Skin of body (tissue), 1 donor: ENCODE measurements at regions not wholly inside any gene's neighbourhood (a gene's known extent, or its start where the extent isn't known, plus 50 kb on each side); places are given as distances from the start of the nearest gene placed in this dataset.
"Not testable (repeated sequence)": the region's sequence is repeated elsewhere in the genome, so short reads cannot be mapped to it uniquely, and the experiment has no call there.

Source experiments
- DNase-seq: peaks from one replicate; lab custom pipeline; 2025; lab: John Stamatoyannopoulos, UW

DNA sequence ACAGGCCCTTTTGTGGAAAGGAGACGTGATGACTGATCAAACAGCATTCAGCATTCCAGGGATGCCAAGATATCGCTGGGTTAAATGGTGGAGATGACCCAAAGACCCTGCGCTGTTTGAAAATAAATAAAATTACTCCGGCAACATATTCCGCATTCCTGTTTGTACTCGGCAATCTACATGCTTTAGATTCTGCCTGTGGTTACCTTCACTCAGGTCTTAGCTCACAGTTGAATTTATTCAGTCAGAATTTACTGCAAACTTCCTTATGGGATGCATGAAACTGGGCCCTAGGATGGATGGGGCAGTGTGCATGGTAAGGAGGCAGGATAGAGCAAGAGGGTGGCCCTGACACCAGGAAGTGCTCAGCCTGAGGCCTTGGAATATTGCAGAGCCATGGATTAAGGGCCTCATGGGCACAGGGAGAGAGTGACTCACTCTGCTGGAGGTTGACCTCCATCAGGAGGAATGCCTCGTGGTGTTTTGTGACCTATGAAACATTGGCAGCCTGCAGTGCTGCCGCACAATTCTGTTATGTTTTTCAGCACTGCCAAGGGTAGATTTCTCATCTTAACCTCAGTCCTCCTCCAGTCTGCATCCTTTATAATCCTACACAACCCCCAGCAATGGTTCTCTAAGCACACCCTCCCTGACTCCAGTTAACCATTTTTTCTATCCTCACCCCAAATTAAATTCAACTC is 321.4 kb downstream of the IRS1 start:
- no peak for DNase-seq

DNA sequence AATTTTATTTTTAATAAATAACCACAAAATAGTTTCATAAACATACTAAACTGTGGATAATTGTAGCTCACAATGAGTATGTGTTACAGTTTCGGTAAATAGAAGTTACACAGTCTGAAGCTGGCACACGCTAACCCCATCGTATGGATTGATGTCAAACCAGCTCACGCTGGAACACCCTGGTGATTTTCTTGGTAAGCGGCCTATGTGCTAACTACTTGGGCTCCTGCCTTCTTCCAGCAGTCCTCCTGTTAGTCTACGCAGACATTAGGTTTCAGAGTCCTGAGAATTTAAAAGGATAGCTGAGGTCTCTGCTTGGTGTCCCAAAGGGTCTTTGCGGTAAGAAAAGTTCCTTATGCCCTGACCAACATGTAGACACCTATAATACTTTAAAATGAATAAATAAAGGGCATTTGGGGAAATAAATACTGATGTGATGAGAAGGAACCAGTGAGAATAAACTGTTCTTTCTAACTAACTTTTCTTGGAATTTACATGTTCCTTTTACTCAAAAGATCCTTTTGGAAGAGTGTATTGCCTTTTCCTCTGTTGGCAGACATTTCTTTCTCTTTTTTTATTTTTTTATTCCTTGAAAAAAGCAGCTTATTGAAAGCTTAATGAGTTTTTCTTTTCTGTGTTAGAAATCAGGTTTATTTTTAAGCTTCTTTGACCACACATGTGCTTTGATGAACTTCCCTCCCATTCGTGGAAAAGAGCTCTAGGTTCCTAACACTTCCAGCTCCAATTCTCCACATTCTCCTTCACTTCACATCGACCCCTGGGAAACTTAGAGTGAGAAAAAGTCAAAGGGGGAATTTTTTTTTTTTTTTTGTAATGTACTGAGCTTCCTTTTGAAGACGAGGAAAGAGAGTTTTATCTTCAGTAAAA is 322.2 kb downstream of the IRS1 start:
- no peak for DNase-seq

DNA sequence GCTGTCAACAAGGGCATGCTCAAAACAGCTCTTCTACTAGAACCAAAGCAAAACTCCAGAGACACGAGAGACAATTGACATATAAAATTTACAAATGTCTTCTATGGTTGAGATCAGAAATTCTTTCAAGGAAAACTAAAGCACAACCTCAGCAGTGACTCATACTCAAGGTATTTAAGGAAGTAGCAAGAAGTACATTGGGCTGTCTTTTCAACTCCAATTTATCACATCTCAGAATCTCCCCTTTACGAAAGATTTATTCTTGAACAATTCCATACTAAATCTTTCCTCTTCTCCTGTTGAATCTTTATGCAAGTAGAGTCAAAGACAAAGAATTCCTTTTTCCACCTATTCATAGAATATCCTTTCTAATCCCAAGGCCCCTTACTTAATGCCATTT is 324.0 kb downstream of the IRS1 start:
- DNase-seq, result no peak

DNA sequence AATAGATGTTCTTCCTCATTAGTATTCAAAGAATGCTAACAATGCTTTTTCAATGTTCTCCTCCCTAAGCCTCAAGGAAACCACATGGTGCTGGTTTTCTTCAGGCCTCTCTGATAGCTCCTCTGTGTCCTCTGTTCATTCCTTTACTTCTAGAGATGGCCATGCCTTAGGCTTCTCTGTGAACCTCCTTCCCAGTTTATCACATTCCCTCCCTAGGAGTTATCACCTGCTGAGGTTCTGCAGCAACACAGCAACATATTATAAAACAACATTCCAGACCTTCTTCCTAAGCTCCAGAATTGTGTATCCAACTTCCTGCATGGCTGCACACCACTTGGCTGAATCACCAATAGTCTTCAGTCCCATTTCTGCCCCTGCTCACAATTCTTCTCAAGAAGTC is 325.5 kb downstream of the IRS1 start:
- DNase-seq, result no peak

DNA sequence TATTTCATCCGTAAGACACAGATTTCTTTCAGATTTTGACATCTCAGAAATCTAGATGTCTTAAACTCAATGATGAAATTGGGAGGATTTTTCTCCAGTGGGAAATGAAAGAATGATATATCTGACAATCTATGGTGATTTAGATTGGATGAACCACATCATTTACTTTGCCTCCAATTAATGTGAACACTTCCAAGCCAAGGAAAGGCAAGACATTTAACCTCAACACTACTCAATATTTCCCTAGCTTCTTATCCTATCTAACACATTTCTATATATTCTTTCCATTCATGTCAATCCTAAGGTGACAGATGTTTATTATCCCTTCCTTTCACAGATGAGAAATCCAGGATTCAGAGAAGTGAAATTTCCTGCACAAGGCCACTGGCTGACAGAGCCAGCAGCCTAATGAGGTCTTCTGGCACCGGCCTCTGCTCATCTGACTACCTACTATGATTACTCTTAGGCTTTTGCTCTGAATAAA is 327.6 kb downstream of the IRS1 start:
- DNase-seq, result no peak

DNA sequence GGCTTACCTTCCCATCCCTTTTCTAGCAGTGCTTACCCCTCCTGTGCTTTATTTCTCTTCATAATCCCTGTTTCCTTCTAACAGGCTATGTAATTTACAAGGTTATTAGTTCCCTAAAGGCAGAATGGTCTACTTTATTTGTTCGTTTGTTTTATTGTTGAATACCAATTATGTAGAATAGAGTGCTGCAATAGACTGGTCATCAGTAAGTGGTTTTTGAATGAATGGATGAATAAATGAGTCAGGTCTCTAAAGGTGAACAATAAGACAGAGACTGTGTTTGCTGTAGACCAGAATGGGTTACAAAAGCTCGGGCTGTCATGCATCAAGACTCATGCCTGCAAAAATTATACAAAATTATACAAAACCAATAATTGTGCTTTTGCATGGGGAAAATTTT is 332.0 kb downstream of the IRS1 start:
- no peak for DNase-seq

DNA sequence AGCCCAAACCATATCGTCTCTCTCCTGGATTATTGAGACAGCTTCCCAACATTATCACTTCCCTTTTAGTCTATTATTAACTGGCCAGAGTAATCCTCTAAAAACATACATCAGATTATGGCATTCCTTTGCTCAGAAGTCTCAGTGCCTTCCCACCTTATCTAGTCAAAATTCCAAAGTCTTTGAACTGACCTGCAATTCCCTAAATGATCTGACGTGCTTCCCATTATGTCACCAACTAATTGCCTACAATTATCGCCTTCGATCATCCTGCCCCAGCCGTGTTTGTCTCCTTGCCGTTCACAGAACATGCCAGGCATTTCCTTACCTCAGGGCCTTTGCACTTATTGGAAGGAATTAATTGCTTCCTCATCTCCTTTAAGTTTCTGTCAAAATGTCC is 332.4 kb downstream of the IRS1 start:
- DNase-seq, result no peak

DNA sequence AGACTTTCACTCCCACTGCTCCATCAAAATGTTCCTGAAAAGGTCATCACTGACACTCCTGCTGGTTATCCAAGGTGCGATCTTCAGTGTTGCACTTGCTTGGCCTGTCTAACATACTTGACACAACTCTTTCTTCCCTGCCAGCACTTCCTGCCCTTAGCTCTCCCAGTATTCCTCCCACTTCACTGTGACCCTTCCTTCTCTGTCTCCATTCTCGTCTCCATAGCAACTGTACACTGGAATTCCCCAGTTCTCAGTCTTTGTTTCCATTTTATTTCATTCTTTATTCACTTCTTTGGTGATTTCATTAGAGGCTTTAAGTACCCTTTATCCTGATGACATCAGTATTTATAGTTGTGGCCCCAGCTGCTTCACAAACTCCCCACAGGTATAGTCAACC is 333.0 kb downstream of the IRS1 start:
- DNase-seq, result no peak

DNA sequence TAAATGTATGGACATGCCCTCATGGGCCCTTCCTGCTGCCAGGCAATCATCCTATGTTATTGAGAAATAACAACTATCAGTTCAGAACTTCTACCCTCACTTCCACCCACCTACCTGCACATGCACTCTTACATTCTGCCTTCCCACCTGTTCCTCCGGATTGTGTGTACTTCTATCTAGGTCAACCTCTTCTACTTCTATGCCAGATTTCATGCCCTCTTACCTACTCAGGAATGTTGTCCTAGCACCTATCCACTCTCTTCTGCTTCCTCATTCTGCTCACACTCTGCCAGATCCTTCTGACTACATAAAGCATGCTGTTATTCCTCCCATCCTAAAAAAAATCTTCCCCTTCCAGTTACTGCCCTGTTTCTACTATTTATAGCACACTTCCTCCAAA is 333.5 kb downstream of the IRS1 start:
- no peak for DNase-seq

DNA sequence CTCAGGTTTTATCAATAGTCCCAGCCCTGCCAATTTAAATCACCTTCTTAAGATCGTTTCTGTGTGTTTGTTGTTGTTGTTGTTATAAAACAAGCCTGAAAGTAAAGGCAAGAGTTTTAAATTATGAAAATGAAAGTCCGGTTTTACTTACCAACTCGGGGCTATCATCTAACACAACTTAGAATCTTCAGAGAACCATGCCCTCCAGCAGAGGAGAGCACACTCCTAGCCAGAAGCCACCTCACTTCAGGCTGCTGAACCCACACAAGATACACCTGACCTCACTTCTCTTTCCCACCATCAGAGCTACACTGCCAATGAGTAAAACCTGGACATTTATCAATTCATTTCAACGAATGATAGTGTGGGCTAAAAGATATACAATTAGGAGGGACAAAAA is 335.2 kb downstream of the IRS1 start:
- no peak for DNase-seq

DNA sequence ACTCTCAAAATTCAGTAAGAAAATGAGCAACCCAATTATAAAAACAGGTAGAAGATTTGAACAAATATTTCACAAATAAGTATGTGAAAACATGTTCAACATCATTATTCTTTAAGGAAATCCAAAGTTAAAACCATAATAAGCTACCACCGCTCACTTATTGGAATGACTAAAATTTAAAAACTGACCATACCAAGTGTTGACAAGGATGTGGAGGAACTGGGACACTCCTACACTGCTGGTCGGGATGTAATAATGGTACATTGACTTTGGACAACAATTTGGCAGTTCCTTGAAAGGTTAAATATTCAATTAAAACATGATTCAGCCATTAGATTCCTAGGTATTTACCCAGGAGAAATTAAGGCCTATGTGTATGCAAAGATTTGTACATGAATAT is 336.5 kb downstream of the IRS1 start:
- no peak for DNase-seq

DNA sequence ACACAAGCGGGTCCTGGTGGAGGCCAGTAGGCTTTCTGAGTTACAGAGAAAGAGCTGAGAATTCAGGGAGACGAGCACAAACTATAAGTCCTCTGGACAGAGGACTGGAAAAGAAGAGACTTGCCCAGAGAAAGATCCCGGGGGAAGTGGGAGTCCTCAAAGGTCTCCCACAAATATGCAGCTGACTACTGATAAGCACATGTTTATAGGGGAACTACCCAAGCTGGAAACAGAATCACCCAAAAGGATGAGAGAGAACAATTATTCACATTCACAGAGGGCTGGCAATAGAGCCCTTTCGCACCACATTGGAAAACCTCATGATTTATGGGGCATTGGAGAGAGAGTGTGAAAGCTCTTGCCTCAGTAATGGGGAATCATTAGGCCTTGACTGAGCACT is 337.6 kb downstream of the IRS1 start:
- no peak for DNase-seq

DNA sequence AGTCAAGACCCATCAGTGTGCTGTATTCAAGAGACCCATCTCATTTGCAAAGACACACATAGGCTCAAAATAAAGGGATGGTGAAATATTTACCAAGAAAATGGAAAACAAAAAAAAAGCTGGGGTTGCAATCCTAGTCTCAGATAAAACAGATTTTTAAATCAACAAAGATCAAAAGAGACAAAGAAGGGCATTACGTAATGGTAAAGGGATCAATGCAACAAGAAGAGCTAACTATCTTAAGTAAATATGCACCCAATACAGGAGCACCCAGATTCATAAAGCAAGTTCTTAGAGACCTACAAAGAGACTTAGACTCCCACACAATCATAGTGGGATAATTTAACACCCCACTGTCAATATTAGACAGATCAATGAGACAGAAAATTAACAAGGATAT is 343.5 kb downstream of the IRS1 start:
- DNase-seq, result not testable (repeated sequence)

DNA sequence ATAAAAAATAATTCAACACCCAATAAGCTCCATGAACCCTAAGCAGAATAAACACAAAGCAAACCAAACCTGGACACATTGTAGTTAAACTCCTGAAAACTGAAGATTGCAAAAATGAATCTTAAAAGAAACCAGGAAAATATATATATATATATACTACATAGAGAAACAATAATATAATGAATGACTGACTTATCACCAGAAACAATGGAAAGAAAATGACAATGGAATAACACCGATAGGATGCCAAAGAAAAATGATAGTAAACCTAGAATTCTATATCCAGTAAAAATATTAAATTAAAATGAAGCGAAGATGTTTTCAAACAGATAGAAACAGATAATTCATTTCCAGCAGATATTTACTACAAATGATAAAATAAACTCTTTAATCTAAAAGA is 346.9 kb downstream of the IRS1 start:
- DNase-seq, result no peak

DNA sequence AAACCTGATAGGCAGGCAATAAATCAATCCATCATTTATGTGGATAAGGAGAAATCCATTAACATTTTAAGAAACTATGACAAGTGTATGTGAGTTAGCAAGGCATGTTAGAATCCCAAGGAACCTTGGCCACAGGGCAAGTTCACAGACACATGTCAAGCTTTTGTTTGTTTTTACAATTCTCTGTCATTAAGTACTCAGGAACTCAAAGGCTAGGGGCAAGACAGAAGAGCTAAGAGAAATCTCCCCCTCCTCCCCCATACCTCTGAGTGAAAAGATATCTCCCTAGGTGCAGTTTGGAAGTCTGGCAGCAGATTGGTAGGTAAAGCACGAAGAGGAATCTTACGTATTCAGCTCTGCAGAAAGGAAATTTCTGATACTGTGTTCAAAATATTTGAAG is 348.1 kb downstream of the IRS1 start:
- DNase-seq, result no peak

DNA sequence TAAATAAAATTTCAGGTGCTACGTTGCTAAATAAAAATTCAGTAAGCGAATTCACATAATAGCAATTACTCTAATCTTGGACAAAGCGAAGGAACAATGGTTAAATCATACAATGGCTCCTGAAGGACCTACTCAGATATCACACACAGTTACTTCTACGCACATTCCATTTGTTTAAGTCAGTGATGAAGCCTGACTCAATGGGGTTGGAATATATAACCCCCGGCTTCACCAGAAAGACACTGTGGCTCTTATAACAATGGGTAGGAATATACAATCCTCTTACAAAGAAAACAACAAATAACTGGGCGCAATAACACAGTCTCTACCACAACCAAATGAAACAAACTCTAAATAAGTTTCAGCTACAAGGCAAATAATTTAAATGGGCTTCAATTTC is 349.5 kb downstream of the IRS1 start:
- no peak for DNase-seq

DNA sequence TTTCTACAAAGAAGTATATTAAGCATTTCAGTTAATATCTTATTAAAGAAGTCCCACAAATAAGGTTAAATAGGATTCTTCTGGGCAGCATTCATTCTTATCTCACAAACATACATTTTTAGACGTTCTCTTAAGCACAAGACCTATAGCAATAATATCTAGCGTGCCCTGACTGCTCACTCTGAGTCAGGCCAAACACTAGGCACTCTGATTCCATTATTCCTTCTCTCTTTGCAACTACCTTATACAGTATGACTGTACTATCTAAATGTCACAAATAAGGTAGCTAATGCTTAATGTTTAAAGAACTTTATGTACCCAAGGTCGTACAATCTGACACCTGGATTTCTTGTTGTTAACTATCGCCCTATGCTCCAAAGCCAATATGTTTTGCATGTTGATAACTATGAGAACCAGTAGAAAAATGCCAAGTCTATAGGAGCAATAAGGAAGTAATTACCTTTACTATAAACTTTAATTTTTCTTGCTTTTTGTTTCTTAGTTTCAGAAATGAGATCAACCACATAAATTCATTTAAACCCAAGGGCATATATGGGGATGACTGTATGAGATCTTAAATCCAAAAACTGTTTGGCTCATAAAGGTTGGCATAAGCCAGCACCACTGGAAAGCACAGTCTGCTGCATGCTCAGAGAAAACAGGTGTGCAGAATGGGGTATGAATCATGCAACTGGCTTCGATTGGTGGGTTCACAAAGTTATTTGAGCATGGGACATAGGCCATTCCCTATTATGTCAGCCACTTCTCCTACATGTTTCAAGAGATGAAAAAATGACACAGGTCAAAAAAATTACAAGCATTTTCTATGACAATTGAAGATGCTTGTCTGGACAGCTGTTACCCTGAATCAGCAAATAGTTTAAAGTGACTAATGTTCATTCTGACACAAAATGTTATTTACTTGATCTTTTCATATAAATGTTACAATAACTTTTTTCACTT is 352.0 kb downstream of the IRS1 start:
- DNase-seq, result peak; percentile 4

DNA sequence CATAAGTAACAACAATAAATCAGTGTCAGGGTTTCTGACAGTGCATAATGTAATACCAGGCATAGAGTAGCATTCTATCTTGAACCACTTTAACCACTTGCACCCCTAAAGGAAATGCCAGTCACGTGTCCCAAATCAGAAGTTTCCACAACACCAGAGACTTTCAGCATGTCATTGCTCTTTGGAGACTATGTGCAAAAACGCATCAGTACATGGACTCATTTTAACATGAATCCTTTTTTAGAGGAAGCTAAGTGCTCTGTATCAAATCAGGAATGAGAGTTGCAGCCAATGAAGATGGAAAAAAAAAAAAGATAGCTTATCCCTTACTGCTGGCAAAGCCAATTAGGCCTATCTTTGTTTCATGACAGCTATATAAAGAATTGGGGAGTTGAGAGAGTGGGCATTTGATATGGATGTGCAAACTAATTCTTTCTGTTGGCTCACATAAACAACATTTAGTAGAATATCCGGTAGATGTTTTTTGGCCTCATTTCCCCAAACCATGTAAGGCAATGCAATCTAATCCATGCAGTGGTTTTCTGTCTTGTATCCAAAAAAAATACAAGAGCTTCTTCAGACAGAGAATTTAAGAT is 353.1 kb downstream of the IRS1 start:
- peak; percentile 82 for DNase-seq

DNA sequence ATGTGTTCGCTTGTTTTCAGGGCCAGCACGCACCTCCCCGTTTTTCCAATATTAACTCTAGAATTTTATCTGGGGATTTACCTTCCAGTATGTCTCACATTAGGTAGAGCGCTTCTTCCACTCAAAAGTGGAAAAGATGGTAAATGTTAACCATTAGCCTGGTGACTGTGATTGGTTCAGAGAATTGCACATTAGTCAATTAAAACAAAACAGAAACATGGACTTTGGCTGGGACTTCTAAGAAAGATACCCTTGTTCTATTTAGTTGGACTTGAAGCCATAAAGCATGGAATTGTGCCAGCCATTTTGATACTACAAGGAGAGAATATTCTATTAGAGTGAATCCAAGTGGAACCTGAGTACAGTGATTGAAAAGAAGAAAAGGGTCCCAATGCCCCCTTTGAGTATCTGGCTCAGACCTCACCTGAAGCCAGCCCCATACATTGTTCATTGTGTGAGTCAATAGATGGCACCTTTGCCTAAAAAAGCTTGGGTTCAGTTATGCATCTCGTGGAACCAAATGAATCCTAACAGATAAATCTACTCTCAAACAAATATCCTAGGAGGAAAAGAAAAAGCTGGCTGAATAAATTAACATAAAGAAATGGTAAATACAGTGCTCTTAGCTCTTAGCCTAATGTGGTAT is 354.3 kb downstream of the IRS1 start:
- no peak for DNase-seq

DNA sequence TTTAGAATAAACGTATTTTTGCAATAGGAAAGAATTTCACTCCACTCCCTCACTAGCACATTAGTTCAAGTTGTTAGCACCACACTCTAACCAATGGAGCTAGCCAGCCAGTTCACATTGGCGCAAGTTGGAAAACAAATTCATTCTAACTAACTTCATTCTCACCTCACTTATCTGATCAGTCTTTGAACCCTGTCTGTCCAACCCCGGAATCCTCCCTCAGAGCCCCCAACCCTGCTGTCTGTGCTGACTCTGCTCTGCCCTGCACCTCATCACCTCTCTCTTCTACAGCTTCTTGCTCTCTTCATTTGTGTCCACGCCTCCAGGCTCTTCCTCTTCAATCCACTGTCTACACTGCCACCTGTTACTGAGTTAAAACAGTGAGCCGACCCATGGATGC is 356.5 kb downstream of the IRS1 start:
- no peak for DNase-seq
